ENCODE measurements at regions not wholly inside any gene's neighbourhood (a gene's known extent, or its start where the extent isn't known, plus 50 kb on each side); places are given as distances from the start of the nearest gene placed in this dataset.

- TF ChIP-seq CTCF (IDR thresholded peaks at IDR 0.05; ENCODE audit: low read depth, low read length, missing control alignments) = peak; percentile 29
- no peak for DNase-seq (ENCODE audit: low read depth)
- H3K4me3 ChIP-seq (ENCODE audit: low read depth, low read length) = no peak overlapping the region
- in situ Hi-C loops (cut with HindIII; ENCODE audit: low sequenced_read_pairs) = no loop called here
Measured at GRCh38 chr14:86035882-86036281, 505.9 kb downstream of the FLRT2 start.

GRCh38 chr14:86027990-86028389, 498.0 kb downstream of the FLRT2 start:
- in situ Hi-C loops (cut with HindIII; ENCODE audit: low sequenced_read_pairs) = no loop called here
- TF ChIP-seq CTCF (IDR thresholded peaks at IDR 0.05; ENCODE audit: low read depth, low read length, missing control alignments) = no peak
- H3K4me3 ChIP-seq (ENCODE audit: low read depth, low read length) = no peak overlapping the region
- no peak for DNase-seq (ENCODE audit: low read depth)

GRCh38 chr14:86027144-86027543, 497.2 kb downstream of the FLRT2 start:
- H3K4me3 ChIP-seq (ENCODE audit: low read depth, low read length) = no peak overlapping the region
- in situ Hi-C loops (cut with HindIII; ENCODE audit: low sequenced_read_pairs) = no loop called here
- no peak for TF ChIP-seq CTCF (IDR thresholded peaks at IDR 0.05; ENCODE audit: low read depth, low read length, missing control alignments)
- DNase-seq (ENCODE audit: low read depth) = no peak

GRCh38 chr14:86022031-86022629, 492.2 kb downstream of the FLRT2 start:
- no peak overlapping the region for H3K4me3 ChIP-seq (ENCODE audit: low read depth, low read length)
- in situ Hi-C loops (cut with HindIII; ENCODE audit: low sequenced_read_pairs) = no loop called here
- no peak for TF ChIP-seq CTCF (IDR thresholded peaks at IDR 0.05; ENCODE audit: low read depth, low read length, missing control alignments)
- DNase-seq (ENCODE audit: low read depth) = peak; percentile 6

GRCh38 chr14:86020841-86021240, 490.9 kb downstream of the FLRT2 start:
- no peak overlapping the region for H3K4me3 ChIP-seq (ENCODE audit: low read depth, low read length)
- in situ Hi-C loops (cut with HindIII; ENCODE audit: low sequenced_read_pairs) = no loop called here
- no peak for TF ChIP-seq CTCF (IDR thresholded peaks at IDR 0.05; ENCODE audit: low read depth, low read length, missing control alignments)
- no peak for DNase-seq (ENCODE audit: low read depth)

GRCh38 chr14:86015941-86016340, 486.0 kb downstream of the FLRT2 start:
- in situ Hi-C loops (cut with HindIII; ENCODE audit: low sequenced_read_pairs) = no loop called here
- DNase-seq (ENCODE audit: low read depth) = peak; percentile 15
- TF ChIP-seq CTCF (IDR thresholded peaks at IDR 0.05; ENCODE audit: low read depth, low read length, missing control alignments) = no peak
- H3K4me3 ChIP-seq (ENCODE audit: low read depth, low read length) = no peak overlapping the region

Measured in astrocyte of the cerebellum (primary cell).